ENCODE measurements at regions not wholly inside any gene's neighbourhood (a gene's known extent, or its start where the extent isn't known, plus 50 kb on each side); places are given as distances from the start of the nearest gene placed in this dataset.

DNA sequence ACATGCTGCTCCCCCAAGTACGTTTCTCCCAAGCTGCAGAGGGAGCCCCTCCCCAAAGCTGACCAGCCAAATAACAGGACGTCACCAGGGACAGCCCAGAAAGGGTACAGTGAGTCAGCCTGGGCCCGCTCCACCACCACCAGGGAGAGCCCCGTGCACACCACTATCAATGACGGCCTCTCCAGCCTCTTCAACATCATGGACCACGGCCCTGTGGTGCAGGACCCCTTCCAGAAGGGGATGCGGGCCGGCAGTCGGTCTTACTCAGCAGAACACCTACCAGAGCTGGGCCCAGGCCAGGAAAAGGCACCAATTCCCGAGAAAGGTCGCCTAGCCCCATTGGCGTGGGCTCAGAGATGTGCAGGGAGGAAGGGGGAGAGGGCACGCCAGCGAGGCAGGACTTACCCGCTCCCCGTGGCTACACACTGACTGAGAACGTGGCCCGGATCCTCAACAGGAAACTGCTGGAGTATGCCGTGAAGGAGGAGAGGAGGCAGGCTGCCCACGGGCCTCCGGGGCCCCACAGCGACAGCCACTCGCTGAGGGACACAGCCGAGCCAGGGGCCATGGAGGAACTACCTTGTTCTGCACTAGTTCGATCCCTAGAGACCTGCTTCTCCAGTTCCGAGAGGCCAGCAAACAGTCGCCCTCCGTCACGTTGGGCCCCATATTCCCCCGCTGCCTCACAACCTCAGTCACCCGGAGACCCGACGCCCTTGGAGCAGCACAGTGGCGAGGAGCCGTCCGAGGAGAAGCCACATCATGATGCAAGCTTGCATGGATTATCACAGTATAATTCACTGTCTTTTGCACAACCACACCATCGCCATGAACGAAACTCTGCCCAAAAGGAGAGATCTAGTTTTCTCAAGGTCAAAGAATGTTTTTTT, 815.9 kb upstream of the KLHL1 start:
- in situ Hi-C loops (cut with MboI; ENCODE audit: low sequenced_read_pairs) = no loop called here

DNA sequence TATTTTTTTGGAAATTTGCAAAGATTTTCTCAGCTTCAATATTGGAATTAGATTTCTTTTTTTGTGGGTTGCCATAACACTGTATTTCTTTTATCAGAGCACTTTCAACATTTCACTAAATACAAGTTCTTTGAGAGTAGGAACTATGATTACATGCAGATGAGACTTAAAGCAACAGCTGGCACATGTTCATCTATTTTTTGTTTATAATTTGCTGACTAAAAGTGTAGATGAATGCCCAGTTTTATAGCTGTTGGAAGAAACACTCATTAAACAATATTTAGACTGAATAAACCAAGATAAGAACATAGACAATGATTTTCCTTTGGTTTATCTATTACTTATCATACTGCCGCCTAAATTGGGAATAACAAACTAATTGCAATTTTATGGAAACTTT, 803.0 kb upstream of the KLHL1 start:
- in situ Hi-C loops (cut with MboI; ENCODE audit: low sequenced_read_pairs) = no loop called here

DNA sequence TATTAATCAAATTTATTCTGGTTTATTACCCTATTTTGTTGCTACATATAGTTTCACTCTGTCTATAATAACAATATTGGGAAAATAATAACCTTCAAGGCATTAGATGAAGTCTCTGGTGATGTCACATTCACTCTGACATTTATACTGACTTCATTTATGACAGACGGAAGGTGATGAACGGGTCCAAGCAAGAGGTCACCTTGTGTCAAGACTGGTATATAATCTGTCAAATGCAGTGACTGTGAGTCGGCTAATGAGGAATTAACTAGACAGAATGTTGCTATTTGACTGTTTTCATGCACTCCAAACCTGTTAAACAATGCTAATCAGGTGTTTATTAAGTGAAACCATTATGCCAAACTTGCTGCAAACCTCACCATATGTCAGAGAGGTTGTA, 800.5 kb upstream of the KLHL1 start:
- in situ Hi-C loops (cut with MboI; ENCODE audit: low sequenced_read_pairs) = no loop called here

DNA sequence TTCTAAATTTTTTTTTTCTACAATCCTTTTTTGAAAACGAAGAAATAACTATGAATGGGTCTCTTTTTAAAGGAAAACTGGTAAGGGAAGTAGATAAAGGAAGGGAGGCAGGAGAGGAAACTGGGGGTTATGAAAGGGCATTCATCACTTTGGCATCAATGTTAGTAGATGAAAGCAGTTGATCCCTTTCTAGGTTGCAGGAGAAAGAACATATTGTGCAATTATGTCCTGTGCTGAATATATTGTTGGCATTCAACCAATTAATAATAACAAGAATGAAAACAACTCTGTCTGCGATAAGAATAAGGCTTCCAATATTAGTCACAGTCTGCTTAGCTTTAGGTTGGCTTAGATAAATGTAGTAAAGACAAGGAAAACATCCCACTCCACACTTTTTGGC, 796.8 kb upstream of the KLHL1 start:
- in situ Hi-C loops (cut with MboI; ENCODE audit: low sequenced_read_pairs) = no loop called here

DNA sequence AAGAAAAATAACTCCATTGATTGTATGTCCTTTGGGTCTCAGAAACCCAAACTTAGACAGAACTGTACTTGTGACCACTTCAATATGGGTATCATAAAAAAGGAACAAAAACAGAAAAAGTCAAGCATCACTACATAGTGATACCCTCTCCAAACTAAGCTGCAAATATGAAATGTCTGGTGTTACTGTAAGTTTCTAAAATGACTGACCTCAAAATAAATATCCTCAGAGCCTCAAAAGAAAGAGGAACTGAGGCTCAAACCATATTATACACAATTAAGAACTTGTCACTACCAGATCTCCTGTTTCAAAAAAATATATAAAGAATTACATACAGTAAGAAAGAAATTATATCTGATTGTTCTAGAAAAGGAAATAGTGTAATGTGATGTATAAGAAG, 787.9 kb upstream of the KLHL1 start:
- in situ Hi-C loops (cut with MboI; ENCODE audit: low sequenced_read_pairs) = no loop called here

DNA sequence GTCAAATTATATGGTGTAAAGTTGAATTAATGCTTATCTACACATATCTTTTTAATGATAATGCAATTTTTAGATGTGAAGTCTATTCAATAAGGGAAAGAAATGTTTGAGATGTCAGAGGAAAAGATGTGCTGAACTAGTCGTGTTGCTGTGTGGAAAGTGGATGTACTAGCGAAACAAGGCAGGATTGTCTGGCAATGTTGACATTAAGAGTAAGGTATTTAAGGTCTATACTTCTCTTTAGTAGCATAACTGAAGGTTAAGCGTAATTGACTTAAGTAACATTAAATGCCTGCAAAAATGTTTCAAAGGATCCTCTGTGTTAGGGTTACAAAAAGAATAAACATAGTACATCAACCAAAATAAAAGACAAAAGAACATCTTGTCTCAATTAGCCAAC, 787.3 kb upstream of the KLHL1 start:
- in situ Hi-C loops (cut with MboI; ENCODE audit: low sequenced_read_pairs) = no loop called here

DNA sequence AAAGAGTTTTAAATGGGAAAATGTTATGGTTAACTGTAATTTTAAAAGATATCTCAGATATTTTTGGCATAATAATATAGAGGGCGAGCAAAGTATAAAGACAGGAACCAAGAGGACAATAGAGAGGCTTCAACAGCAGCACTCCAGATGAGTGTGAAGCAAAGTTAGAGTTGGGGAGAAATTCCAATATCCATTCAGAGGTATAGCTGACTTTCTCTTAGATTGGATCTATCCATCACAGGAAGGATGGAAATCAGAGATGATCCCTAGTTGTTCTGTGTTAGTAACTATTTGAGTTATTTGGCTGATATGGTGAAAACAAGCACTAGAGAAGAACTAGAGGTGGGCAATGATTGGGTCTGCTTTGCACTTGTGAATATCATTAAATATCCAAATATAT, 786.0 kb upstream of the KLHL1 start:
- in situ Hi-C loops (cut with MboI; ENCODE audit: low sequenced_read_pairs) = no loop called here

DNA sequence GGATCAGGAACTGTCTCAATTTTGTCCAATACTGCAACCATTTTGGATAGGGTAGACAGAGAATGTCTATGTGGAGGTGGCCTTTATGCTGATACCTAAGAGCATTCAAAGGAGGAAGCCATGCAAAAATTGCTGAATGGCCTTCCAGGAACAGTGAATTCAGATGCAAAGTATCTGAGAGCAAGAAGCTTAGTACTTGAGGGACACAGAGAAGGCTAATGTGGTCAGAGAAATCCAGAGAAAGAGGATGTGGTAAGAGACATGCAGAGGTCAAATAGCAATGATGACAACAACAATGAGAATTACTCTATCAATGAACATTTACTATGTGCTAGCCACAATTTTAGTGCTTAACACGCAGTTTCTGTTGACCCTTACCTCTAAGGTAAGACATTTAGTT, 785.6 kb upstream of the KLHL1 start:
- in situ Hi-C loops (cut with MboI; ENCODE audit: low sequenced_read_pairs) = no loop called here

DNA sequence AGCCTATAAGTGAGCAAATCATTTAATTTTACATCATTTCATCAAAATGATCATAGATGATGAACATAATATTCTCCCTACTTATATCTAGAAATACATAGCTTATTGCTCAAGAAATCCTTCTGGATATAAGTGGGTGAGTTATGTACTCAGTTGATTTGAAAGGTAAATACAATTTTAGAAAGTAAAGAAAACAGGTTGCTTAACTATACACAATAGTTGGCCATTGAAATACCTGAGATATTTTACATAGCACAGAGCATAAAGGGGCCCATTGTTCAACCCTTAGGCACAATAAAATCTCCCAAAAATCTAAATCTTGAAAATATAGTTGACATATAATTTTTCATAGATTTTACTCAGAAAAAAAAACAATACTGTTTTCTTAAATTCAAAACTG, 782.0 kb upstream of the KLHL1 start:
- in situ Hi-C loops (cut with MboI; ENCODE audit: low sequenced_read_pairs) = no loop called here

DNA sequence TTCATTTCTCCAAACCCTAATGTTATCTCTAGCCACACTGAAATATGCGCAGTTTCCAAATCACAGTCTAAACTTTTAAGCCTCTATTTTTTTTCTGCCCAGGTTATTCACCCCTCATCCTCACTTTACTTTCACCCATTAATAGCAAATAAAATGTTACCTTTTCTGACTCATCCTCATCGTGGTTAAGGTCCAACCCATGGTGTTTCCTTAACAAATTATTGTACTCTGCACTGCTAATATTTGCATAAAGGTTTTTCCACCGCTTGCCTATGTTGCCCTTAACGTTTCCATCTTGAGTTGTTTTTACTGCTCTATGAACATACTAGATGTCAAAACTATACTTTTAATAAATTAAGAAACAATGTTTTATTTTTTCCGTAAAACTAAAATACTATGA, 780.9 kb upstream of the KLHL1 start:
- in situ Hi-C loops (cut with MboI; ENCODE audit: low sequenced_read_pairs) = no loop called here

DNA sequence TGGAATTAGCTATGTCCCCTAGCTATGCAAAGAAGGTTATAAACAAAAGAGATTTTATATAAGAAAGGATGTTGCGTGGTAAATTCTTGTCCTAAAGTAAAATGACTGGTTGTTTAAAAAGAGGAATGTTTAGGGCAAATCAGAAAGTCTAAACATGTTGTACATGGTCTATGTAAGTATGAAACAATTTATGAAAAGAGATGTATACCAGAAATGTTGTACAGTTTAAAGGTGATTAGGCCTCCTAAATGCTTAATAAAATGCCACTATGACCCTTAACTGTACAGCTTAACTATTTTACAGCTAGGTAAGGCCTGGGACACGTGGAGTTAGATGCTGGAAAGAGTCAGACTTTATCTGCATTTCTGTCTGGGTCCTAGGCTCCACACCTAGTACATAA, 775.9 kb upstream of the KLHL1 start:
- in situ Hi-C loops (cut with MboI; ENCODE audit: low sequenced_read_pairs) = no loop called here

DNA sequence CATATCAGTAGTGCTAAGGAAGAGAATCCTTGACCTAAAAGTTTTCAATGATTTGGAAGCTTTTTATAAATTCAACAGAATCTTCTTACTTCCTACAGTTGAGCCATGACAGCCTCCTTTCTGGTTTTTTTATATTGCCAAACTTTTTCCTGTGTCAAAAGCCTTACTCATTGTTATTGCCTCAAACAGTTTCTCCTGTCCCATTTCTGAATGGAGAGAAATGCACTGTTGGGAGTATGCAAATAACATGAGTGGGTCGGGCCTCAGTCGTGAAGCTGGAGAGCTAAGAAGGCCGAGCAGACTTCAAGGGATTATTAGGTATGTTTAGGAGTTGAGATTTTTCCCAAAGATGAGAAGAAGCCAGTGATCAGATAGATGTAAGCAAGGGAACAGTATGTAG, 766.4 kb upstream of the KLHL1 start:
- in situ Hi-C loops (cut with MboI; ENCODE audit: low sequenced_read_pairs) = no loop called here

DNA sequence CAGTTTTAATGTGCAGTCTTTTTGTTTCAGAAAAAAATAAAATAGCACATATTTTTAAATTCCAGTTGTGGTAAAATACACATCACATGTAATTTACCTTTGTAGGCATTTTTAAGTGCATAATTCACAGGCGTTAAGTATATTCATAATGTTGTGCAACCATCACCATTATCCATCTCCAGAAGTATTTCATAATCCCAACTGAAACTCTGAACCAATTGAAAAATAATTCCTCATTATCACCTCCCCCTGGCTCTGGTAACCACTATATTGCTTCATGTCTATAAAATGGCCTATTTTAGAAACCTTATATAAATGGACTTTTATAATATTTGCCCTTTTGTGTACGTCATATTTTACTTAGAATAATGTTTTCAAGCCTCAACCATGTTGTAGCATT, 756.5 kb upstream of the KLHL1 start:
- in situ Hi-C loops (cut with MboI; ENCODE audit: low sequenced_read_pairs) = no loop called here

DNA sequence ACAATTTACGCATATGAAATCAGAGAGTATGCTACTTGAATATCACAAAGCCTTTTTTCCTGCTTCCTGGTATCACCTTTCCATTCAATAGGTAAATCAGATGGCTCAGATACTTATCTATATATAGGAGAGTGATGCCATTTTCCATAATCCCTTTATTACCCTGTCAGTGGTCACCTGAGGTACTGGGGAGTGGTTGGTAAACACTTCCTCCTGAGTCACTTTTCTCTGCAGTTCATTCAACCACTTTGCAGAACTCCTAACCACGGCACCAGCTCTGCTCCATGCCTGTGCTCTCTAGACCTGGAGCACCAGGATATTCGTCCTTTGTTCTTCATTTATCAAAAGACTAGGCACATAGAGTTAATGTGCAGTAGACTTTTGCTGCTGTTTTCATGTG, 748.5 kb upstream of the KLHL1 start:
- in situ Hi-C loops (cut with MboI; ENCODE audit: low sequenced_read_pairs) = no loop called here

DNA sequence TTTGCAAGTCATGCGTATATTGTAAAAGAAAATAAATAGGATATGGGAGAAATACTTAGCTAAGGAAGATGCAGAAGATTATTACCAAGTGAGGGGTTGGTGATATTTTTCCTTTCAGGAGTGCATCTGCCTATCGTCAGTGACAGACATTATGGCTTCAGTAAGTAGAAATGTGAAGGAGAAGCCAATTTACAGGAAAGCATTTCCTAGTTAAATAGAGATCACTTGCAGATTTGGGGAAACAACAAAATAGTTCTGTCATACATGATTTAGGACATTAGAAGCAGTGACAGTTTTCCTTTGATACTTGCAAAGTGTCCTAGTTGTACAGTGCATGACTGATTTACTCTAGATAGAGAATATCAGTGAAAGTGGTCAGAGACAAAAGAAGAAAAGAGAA, 747.8 kb upstream of the KLHL1 start:
- in situ Hi-C loops (cut with MboI; ENCODE audit: low sequenced_read_pairs) = no loop called here

DNA sequence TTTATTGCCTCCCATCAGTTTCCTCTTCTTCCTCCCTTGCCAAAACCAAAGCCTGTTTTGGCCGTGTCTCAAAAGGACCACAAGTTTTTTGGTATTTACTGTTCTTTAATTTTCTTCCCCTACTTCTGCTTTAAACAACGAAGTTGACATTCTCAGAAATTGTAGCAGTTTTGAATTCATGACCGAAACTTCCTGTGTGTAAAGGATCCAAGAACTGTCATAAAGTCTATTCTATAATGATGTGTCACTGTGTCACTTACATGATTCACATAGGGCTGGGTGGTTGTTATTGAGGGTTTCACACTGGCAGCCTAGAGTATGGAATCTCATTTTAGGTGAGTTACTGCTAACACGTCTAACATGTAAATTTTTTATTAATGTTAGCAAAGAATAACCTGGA, 741.0 kb upstream of the KLHL1 start:
- in situ Hi-C loops (cut with MboI; ENCODE audit: low sequenced_read_pairs) = no loop called here

DNA sequence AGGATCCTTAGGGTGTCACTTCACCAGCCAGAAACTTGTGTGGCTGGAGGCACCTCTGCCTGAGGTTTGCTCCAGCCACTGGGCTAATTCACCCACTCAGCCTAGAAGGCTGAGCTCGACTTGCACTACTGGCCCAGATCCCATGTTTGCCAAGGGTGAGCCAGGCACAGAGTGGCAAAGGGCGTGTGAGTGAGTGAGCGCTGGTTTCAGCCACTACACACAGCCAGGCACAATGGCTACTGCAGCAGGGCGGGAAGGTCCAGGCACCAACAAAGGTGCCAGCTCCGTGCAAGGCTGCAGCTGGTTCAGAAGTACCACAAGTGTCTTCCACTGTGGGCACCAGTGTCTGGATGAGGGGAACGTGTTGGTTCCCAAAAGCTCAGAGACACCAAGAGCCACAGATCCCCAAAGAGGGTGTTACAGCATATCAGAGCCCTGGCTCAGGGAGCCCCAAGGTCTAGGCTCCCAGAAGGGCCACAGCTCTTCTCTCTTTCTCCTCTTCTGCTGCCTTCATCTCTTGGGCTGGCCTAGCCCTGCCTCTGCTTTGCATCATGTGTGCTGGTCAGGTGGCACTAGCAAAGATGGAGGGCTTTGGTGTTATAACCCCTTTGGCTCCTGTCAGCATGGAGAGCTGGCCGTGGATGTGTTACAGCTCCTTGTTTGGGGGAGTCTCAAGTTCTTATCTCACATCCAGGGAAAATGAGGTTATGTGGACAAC, 736.3 kb upstream of the KLHL1 start:
- in situ Hi-C loops (cut with MboI; ENCODE audit: low sequenced_read_pairs) = no loop called here

DNA sequence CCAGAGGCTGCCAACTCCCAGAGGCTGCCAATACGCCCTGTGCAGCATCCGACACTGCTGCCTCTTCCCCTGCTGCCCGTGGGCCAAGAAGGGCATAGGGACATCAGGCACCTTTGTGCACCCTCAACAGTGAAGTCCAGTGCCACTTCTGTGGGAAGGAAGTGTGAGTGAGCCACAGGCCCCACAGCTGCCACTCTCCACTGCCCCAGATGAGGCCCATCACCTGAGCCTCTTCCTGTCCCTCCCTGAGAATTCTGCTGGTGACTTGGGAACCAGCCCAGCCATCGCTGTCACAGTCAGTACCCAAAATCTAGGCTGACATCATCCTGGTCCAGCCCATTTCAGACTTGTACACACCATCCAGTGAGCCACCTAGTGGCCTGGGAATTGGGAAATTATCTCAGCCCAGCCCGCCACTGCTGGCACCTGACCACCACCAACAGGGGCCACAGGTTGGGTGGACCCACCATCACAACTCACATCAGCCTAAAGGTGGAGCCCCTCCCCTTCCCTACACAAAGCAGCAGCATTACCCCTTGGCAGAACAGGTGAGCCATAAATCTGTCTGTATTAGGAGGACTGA, 733.9 kb upstream of the KLHL1 start:
- in situ Hi-C loops (cut with MboI; ENCODE audit: low sequenced_read_pairs) = no loop called here

DNA sequence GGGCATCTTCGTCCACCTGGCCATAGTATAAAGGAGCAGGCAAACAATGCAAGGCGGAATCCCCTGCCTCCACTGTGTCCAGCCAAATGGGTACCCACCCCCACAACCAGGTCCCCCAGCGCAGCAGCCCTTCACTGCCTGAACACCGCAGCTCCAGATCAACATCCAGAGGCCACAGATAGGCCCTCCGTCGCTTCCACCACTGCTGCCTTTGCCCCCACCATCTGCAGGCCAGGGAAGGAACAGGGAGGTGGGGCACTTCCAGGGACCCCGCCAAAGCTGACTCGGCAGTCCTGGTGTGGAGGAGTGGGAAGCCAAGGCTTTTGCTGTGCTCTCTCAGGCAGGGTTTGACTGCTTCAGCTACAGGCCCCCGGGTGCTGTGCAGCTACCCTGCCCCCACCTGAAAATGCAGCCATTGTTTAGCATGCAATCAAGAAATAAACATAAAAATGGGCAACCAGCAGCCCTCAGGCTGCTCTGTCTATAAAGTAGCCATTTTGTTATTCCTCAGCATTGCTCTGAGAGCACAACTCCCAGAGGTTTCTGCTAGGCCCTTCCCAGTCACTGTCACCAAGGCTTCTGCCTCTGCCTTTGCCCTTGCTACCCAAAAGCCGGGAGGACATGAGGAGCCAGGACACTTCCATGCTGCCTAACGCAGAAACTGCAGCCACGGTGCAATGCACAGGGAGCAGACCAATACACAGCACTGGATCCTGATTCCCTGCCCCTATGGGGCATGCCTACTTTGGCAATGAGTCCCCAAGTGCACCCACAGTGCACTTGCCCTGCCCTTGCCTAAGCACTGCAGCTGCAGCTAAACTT, 733.2 kb upstream of the KLHL1 start:
- in situ Hi-C loops (cut with MboI; ENCODE audit: low sequenced_read_pairs) = no loop called here

DNA sequence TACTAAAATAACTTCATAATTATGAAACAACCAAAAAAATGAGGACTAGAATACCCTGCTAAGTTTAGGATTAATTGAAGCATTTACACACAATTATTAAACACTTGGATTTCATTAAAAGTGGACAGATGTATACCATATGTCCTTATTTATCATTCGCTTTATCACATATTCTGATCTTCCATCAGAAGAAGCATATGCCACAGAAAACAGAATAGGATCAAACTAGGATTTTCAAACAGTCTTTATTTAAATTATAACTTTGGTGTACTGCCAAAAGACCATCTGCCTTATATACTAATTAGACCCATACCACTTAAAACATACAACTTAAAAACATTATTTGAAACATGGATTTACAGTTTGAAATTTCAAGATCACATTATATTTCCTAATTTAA, 727.1 kb upstream of the KLHL1 start:
- in situ Hi-C loops (cut with MboI; ENCODE audit: low sequenced_read_pairs) = no loop called here

DNA sequence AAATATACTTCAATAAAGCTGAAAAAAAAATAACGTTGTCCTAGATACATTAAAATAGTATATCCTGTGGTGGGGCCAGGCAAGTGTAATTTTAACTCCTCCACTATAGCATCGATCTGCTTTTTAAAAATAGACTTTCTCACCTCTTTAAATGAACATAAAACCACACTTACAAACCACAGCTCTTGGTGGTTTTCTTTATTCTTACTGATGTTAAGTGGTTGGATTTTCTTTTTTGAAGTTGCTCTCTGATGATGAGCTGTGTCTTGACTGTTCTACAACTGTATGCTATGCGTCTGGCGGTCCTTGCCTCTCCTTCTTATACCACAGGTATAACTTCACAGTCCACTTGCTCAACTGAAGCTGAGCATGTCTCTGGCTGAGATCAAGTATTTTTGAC, 721.5 kb upstream of the KLHL1 start:
- in situ Hi-C loops (cut with MboI; ENCODE audit: low sequenced_read_pairs) = no loop called here
